GM18868 (cell line): ENCODE measurements at regions not wholly inside any gene's neighbourhood (a gene's known extent, or its start where the extent isn't known, plus 50 kb on each side); places are given as distances from the start of the nearest gene placed in this dataset.
"Not testable (repeated sequence)": the region's sequence is repeated elsewhere in the genome, so short reads cannot be mapped to it uniquely, and the experiment has no call there.

Experiments used
- ATAC-seq: cut with Tn5 transposase; IDR thresholded peaks from one replicate; pipeline ENCODE4 v1.9.1; 2021; ENCODE audit warnings: mild to moderate bottlenecking, moderate library complexity; ENCODE audit not compliant: unreplicated experiment

DNA sequence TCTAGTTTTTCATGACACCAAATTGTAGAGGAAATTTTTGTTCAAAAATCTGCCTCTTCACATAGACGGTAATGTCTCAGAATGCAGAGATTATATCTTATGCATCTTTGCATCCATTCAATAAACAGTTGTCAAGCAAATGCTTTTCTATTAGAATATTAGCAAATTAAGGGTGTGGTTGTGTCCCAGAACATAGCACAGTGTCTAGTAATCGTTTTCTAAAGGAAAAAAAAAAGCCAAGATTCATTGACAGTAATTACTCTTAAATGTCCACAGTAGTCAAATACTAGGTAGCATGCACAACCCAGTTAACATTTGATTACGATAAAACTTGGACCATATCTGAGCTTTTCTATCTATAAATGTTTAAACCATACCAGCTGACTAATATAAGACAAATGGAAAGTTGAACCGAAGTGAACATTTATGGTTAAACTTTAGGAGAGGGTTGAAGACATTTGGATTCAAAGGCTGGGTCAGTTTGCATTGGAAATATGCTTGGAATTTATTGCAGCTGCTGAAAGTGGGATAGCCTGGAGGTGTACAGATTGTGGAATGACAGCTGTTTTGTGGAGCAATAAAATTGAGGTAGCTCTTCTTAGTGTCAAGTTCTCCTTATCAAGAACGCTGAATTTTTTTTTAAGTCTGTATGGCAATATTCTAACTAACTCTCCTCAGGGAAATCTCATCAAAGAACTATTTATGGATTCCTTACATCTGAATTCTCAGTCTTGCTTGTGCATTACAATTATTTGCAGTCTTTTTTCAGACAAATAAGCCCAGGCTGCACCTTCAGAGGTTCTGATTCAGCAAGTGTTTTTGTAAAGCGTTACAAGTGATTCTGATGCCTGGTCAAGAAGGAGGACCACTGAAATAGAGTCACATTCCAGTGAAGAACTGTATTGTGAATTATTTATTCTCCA is 66.7 kb upstream of the ATP2B1 start:
- no peak for ATAC-seq

GRCh38 chr12:89774645-89775044 is 66.0 kb upstream of the ATP2B1 start:
- no peak for ATAC-seq

- no peak for ATAC-seq
Measured at GRCh38 chr12:89770391-89770790, 61.8 kb upstream of the ATP2B1 start.

- no peak for ATAC-seq
Measured at GRCh38 chr12:89769483-89769818, 60.8 kb upstream of the ATP2B1 start.

DNA sequence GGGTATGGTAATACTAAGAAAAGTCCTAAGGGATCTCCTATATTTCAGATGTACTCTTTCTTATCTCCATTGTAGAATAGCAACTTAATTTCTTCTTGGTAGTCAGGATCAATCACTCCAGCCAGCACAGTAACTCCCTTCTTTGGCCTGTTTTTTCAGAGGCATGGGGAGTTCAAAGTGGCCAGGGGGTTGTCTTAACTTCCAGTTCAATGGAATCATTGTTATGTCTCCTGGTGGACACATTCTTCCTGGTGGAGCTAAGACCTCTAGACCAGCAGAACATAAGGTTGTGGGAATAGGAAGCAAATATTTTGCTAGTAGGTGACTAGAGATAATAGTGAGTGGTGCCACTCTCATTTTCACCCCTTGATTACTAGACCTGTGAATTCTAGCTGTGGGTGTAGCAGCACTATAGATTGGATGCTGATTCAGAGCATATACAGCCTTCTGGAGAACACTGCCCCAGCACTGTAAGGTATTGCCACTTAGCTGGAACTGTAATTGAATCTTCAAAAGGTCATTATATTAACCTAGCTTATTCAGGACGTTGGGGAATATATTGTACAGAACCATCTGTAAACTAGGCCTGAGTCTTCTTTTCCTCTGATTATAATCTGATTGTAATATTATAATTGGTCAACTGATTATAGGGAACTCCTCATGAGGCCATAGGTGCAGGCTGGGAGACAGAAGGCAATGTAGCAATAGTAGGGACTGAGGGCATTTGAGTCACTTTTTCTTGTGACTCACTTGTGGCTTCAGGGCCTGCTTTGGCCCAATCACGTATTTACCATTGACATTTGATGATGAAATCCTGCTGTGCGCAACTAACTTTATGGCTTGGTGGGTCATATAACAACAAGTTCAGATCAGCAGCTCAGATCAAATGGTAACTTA is 60.2 kb upstream of the ATP2B1 start:
- no peak for ATAC-seq

GRCh38 chr12:89765959-89766824 is 57.6 kb upstream of the ATP2B1 start:
- ATAC-seq = peak; percentile 95

DNA sequence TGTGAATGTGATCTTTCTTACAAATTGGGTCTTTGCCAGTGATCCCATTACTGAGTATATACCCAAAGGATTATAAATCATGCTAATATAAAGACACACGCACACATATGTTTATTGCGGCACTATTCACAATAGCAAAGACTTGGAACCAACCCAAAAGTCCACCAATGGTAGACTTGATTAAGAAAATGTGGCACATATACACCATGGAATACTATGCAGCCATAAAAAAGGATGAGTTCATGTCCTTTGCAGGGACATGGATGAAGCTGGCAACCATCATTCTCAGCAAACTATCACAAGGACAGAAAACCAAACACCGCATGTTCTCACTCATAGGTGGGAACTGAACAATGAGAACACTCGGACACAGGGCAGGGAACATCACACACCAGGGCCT is 55.5 kb upstream of the ATP2B1 start:
- not testable (repeated sequence) for ATAC-seq

DNA sequence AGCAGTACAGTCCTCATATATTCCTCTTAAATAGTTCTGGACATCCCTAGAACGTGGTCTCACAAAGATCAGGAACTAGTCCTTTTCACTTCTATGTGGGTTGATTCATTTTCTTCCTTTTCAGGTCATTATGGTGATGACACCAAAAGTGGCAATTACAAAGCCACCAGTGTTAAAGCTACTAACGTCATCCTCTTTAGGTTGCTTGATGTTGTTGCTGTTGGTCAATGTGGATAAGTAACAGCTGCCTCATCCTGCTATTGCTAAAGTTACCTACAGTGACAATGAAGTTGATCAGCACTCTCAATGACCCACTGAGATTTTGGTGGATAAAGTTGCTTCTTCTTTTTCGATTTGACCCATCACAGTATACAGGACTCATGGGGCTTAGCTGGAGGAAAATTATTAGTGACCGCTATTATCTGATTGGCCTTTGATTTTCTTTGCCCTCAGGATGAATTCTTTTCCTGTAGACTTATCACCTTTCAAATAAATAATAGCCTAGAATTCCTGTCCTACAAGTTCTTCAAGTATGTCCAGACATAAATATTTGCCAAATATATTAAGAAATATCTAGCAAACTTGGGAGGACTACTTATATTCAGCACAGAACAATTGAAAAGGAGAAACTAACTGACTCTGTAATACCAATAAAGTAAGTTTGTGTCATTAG is 54.0 kb upstream of the ATP2B1 start:
- ATAC-seq = no peak

DNA sequence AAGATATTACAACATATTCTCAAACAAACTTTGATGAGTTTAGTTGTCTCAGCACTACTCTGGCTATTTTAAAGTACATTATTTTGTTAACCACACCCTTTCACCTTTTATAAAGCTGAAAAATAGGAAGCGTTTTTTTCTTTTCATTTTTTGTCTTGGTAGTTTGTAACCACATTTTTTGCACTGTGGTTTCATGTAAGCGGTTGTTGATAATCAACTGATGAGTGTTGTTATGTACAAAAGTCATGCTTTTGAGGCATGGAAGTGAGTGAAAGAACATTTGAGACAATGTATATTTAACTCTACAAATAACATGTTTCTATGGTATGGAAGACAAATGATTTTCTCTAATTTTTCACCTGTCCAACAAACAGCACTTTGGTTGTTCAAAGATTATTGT is 52.1 kb upstream of the ATP2B1 start:
- ATAC-seq = no peak
